Dedifferentiated amniotic fluid mesenchymal stem cell (primary cell): ENCODE measurements at regions not wholly inside any gene's neighbourhood (a gene's known extent, or its start where the extent isn't known, plus 50 kb on each side); places are given as distances from the start of the nearest gene placed in this dataset.

Source experiments
- DNase-seq: peaks from one replicate; pipeline ENCODE4 v3.0.0-alpha.2; 2016; ENCODE audit errors: extremely low spot score

DNA sequence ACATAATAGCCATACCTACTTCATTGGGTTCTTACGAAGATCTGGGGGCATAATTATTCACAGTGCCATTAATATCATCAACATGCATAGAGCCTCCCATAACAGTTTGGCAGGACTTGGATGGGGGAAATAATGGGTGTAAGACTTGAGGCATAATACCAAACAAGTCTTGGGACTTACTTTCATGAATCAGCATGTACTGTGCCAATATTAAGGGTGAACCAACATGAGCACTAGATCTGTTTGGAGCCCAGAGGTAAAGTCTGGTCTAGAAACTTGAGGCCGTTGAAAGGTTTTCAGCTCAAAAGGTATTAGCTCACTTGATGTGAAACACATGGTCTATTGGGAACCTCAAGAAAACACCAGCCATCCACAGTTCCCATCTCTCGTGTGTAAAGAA lies 56.7 kb upstream of the ZC3H11B start:
- no peak for DNase-seq

DNA sequence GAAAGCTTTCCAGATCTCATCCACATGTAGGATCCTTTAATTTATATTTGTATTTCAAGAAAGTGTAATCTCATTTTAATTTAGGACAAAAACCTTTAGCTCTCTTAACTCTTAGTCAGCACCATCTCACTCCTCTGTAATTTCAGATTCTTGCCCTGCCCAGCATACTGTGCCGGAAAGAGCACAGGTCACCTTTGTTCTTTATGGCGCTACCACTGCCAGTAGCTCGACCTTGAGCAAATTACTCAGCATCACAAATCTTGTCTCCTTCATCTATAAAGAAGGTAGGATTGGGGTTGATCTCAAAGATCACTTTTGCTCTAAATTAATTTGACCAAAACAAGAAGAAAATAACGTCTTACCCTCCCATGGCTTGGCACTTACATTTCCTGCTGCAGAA lies 56.1 kb upstream of the ZC3H11B start:
- no peak for DNase-seq

DNA sequence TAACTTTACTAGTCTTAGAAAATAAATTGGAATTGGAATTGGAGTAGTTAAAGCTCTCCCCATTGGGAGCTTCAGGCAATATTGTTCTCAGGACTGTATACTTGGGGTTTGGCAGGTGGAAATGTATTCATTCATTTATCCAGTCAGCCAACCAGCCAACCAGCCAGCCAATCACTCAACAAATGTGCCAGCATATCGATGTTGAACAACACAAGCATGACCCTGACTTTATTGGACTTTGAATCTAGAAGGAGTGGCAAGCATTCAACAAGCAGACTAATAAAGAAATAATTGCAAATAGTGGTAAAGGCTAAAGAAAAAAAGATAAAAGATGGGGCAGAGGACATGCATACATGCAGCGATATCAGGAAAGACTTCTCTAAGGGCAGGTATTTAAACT lies 55.5 kb upstream of the ZC3H11B start:
- DNase-seq, result no peak

DNA sequence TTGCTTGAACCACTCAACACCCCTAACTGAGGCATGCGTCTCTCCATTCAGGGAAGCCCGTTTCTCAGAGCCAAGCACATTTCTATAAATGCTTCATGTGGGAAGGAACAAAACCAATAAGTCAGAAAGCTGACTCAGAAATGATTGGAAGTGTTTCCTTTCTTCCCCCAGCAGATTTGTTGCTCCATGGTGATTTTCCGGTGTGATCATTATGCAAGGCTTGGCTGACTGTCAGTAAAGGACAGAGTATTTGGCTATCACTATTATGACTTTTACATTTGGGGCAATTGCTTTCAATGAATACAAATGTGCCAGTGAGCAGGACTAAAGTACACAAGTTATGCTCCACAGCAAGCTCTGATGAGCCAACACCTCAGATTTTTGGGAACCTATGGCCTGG lies 53.3 kb upstream of the ZC3H11B start:
- DNase-seq, result no peak

DNA sequence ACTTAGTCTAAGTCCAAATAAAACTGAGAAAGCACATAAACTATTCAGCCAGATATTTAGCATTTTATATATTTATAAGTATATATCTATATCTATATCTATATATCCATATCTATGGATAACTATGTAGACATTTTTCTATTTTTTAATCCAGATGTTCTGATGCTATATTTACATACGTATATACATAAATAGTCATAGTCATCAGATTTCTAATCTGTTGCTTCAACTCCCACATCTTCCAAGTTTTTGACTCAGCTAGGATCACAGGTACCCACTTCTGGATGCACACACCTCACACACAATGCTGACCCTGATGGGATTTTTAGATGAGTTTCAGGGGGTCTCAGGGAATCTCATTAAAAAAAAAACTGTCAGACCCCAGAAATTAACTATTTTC lies 52.2 kb upstream of the ZC3H11B start:
- DNase-seq, result no peak

DNA sequence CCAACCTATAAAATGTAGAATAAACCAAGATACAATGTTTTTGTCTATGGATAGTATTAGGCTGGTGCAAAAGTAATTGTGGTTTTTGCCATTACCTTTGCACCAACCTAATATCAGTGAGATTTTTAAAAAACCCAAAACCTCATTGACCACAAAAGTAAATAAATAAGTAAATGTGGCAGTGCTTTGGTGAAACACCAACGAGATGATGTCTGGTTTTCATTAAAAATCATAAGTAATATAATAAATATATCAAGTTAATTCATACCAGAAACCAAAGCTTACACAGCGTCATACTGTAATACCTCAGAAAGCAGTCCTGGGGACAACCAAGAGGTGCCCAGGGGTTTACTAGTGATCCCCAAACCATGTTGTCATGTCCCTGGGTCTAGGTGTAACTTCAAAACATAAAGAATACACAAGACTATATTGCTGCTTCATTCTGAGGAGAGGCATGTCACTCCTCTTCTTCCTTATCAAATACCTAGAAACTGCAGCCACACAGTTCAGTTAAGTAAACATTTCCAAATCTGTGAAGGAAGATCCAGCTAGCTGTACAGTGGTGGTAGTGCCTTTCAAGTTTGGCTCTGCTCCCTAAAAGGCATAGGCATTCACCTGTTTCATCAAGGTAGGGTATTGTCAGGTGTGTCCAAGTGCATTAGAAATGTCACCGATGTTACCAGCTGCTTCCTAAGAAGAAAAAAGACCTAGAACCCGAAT lies 51.6 kb upstream of the ZC3H11B start:
- no peak for DNase-seq
